HG03342 (cell line): ENCODE measurements at regions not wholly inside any gene's neighbourhood (a gene's known extent, or its start where the extent isn't known, plus 50 kb on each side); places are given as distances from the start of the nearest gene placed in this dataset.

ENCODE experiments used
- ATAC-seq: cut with Tn5 transposase; IDR thresholded peaks from one replicate; pipeline ENCODE4 v1.9.1; 2021; ENCODE audit warnings: mild to moderate bottlenecking, moderate library complexity; ENCODE audit not compliant: unreplicated experiment

DNA sequence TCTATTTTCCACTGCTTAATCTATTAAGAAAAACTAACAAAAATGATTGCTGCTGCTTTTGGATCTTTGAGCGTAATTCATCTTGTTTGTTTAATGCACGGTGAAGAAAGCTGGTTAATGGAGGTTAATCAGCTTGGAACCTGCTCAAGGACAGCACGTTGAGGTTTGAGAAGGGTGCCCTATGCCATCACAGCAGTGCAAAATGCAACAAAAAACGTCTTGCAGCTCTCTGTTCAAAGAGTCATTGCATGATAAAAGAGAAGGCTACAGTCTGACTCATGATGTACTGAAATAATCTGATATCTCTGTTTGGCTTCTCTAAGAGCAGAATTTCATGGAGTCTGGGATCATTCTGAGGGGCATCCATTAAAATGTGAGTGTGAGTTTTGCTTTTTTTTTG, 80.6 kb upstream of the PREP start:
- ATAC-seq: no peak

DNA sequence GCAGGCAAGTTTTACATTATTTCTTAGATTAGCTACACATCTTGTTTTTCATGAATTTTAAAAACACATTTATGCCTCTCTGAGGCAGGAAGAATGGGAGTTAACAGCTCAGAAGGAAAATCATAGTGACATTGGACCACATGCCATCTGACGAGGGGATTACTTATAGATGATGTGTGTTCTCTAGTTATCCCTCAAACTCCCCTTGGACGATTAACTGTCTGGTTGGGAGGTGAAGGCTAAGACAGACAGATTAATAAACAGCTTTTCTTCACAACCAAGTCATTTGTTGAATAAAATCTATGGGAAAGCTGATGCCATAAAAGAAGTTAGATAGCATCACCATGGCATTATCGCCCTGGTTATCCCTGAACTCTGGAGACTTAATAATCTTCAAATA, 80.0 kb upstream of the PREP start:
- no peak for ATAC-seq

GRCh38 chr6:105482227-105482844, 79.5 kb upstream of the PREP start:
- no peak for ATAC-seq

DNA sequence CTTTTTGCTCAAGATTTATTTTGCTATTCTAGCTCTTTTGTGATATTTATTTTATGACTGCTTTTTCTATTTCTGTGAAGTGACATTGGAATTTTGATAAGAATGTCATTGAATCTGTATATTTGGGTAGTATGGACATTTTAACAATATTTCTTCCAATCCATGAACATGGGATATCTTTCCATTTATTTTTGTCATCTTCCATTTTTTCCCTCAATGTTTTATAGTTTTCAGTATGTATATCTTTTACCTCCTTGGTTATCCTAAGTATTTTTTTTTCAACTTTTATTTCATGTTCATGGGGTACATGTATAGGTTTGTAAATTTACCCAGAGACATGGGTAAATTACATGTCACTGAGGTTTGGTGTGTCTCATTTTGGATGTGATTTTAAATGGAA, 74.1 kb upstream of the PREP start:
- no peak for ATAC-seq

GRCh38 chr6:105474234-105474633, 71.4 kb upstream of the PREP start:
- ATAC-seq: no peak

- ATAC-seq: no peak
Observed at GRCh38 chr6:105469946-105470345, 67.1 kb upstream of the PREP start.

GRCh38 chr6:105468850-105469249, 66.0 kb upstream of the PREP start:
- ATAC-seq: no peak

DNA sequence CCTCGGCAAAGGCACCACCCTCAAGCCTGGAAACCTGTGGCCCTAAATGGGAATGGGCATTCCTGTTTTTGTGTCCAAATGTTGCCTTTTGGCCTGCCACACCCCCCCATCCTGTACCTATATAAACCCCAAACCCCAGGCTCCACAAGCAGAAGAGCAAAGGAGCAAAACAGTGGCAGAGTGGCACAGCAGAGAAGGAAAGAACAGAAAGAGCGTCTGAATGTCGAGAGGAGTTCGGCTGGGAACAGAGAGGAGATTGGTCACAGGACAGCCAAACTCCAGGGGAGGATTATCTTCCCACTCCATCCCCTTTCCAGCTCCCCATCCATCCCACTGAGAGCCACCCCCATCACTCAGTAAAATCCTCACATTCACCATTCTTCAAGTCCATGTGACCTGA, 58.0 kb upstream of the PREP start:
- no peak for ATAC-seq

DNA sequence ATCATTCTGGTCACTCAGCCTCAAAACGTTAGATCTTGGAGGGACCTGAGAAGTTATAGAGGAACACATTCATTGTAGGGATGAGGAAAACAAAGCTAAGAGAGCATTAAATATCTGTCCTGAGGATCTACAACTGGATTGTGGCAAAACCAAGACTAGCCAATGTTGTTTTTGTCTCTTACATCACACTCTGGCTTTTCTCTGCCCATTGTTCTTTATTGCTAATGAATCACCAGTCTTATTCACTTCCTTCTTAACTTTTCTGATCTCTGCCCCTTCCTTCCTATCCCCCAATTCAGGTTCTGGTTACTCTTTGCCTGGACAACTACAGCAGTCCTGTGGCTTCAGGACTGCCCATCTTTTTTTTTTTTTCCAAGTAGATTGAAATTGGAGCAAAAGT, 57.0 kb upstream of the PREP start:
- ATAC-seq: no peak

DNA sequence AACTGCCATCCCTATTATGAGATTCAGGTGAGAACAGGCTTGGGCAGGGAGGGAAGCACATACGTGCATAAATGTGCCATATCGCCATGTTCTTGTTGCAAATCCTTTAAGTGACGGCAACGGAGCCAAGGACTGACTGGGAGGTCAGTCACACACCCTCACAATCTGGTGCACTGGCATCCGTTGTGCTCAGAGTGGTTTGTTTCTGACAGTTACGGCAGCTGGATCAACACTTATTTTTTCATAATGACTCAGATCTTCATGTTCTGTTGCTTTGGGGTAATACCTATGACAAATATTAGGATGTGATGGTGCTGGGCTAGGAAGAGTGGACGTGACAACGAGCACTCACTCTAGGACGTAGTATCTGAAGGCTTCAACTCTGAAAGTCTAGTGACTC, 56.2 kb upstream of the PREP start:
- ATAC-seq: peak; percentile 97

DNA sequence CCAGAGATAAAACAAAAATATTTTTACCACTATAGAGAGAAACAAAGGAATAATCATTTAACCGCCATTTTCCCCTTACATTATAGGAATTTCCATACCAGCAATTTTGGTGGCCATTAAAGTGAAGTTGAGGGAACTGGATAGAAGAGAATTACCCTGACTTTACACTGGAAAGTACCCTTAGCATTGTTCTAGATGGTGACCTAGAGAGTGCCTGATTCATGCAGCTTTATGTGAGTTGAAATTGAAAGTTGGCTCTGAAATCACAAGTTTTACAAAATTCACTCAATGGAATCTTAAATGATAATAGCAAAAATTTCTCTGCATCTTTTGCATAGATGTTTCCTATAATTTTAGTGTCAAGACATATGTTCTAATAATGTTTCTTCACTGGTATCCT, 55.7 kb upstream of the PREP start:
- no peak for ATAC-seq

GRCh38 chr6:105458084-105458483, 55.2 kb upstream of the PREP start:
- no peak for ATAC-seq

DNA sequence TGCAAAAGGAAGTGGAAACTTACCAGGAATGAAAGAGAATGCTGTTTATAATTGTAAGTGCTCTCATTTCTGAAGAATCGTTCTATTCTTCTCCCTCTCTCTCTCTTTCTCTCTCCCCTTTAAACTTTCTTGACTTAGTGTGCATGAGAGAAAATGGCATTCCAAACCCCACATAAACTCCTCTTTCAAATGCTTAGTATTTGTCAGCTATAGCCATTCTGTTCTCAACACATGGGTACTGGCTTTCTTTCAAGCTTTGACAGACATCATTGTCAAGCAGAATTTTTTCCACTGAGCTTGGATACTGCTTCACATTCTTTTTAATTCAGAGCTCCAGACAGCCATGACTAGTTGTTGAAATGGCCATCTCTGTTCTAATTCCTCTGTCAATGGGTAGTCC, 51.1 kb upstream of the PREP start:
- ATAC-seq: no peak

DNA sequence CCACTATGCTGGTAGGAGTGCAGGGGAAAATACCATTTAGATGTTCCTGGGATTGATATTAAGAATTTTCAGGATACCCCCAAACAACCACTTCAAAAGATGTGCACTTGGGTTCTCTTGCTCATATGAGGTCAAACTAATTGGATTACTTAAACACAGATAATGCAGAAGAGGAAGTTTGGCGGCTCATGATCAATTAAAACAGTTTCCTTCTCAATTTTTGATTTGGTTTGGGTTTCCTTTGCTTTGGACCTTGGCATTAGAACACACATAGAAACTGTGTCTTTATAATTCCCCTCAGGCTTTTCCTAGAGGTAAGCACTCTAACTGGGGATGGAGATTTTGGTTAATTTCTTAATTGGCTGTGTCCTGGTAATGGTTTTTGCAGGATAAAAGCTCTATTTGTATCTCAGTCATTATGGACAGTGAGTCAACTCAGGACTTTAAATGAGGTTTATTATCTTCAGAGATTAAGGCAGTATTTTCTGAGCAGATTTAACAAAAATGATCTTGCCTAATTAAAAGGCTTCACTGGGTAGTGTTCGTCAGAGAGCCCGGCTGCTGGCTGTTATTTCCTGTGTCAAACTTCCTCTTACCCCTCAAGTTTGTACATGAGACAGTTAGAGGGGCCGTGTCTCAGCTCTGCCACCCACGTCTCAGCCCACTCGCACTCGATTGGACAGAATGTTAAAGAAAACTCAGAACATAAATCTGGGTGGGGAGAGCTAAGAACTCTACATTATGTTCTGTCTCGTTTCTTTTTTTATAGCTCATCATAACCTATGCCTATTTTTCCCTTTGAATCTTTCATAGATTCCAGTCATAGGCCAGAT, 50.3 kb upstream of the PREP start:
- no peak for ATAC-seq
